Panc1 (cell line): ENCODE measurements at regions not wholly inside any gene's neighbourhood (a gene's known extent, or its start where the extent isn't known, plus 50 kb on each side); places are given as distances from the start of the nearest gene placed in this dataset.

Experiments used
- ATAC-seq: fragments of 200-7000 bp; cut with Tn5 transposase; 2 replicates; pipeline ENCODE4 v1.9.1; 2020; ENCODE audit warnings: mild to moderate bottlenecking, moderate library complexity
- BruUV-seq: library from RNA; stranded (reverse); fragments of 400-500 nt; replicated peaks from 2 replicates; lab custom pipeline; 2021; lab: Mats Ljungman, UMichigan
- CTCF ChIA-PET: fragments of 300-600 bp; sonication (Branson Sonifier 250); formaldehyde crosslinking; loops from one replicate; lab custom pipeline; 2022; ENCODE audit warnings: antibody characterized with exemption; lab: Charles Lee
- POLR2A ChIA-PET: fragments of 300-600 bp; sonication (Branson Sonifier 250); formaldehyde crosslinking; loops from one replicate; lab custom pipeline; 2022; ENCODE audit warnings: antibody characterized with exemption; lab: Charles Lee
- DNase-seq: peaks from one replicate; pipeline ENCODE4 v3.0.0-alpha.2; 2010; ENCODE audit warnings: low read depth, low spot score
- H3K27ac ChIP-seq: 2 replicates; pipeline ENCODE4 v1.5.1; 2011; ENCODE audit warnings: mild to moderate bottlenecking, low read length, inconsistent platforms
- H3K27me3 ChIP-seq: fragments of 200-500 bp; sonication (Bioruptor generic); 2 replicates; pipeline ENCODE4 v1.6.0; 2014; ENCODE audit warnings: low read length, inconsistent platforms; ENCODE audit not compliant: control insufficient read depth, insufficient read depth
- H3K36me3 ChIP-seq: fragments of 200-500 bp; sonication (Bioruptor generic); 2 replicates; pipeline ENCODE4 v1.5.1; 2014; ENCODE audit warnings: inconsistent platforms, mild to moderate bottlenecking, low read length, moderate library complexity; ENCODE audit not compliant: control insufficient read depth, insufficient read depth
- H3K4me1 ChIP-seq: 2 replicates; pipeline ENCODE4 v1.5.1; 2011; ENCODE audit warnings: inconsistent platforms, mild to moderate bottlenecking, low read length, moderate library complexity; ENCODE audit not compliant: control insufficient read depth, insufficient read depth
- H3K4me3 ChIP-seq, 2 experiments: 2 replicates each; pipeline ENCODE4 v1.5.1; 2011 to 2012; ENCODE audit warnings: low read depth in 2 of 2, low read length in 2 of 2, mild to moderate bottlenecking in 2 of 2, inconsistent platforms in 1 of 2, moderate library complexity in 1 of 2
- H3K9me3 ChIP-seq: fragments of 200-500 bp; sonication (Bioruptor generic); 2 replicates; pipeline ENCODE4 v1.5.1; 2014; ENCODE audit warnings: low read depth, mild to moderate bottlenecking, inconsistent platforms, low read length, moderate library complexity; ENCODE audit not compliant: control insufficient read depth, insufficient read depth
- POLR2AphosphoS5 ChIP-seq: IDR thresholded peaks from 2 replicates; pipeline ENCODE4 v1.6.1; 2012; ENCODE audit warnings: mild to moderate bottlenecking, low read depth, low read length, moderate library complexity
- SIN3A ChIP-seq: IDR thresholded peaks from 2 replicates; pipeline ENCODE4 v1.6.1; 2012; ENCODE audit warnings: low read depth, mild to moderate bottlenecking, low read length, moderate library complexity, borderline replicate concordance; ENCODE audit not compliant: insufficient read depth
- TCF7L2 ChIP-seq: IDR thresholded peaks from 2 replicates; pipeline ENCODE4 v1.6.1; 2011; ENCODE audit warnings: mild to moderate bottlenecking, low read depth, low read length, inconsistent platforms
- in situ Hi-C: cut with HindIII; loops from 2 replicates; pipeline ENCODE4 v1.10.0; 2016; ENCODE audit warnings: low sequenced_read_pairs, low pct_unique_long_range_greater_than_20kb
- intact Hi-C: fragments of 100-400 bp; cut with micrococcal nuclease; formaldehyde crosslinking; loops from one replicate; pipeline ENCODE4 v1.10.0; 2022; ENCODE audit not compliant: unreplicated experiment
- TF ChIP-seq, protein P1 (sequence below), 2 experiments: IDR thresholded peaks; 2 replicates each; pipeline ENCODE4 v1.6.1; 2011 to 2012; ENCODE audit warnings: low read depth in 2 of 2, control low read depth in 1 of 2, low read length in 1 of 2, mild to moderate bottlenecking in 1 of 2, moderate library complexity in 1 of 2; ENCODE audit not compliant: insufficient read depth in 1 of 2
- TF ChIP-seq, protein P2 (sequence below): fragments of 450-650 bp; IDR thresholded peaks from 2 replicates; pipeline ENCODE4 v1.5.1; 2017; ENCODE audit warnings: mild to moderate bottlenecking

DNA sequence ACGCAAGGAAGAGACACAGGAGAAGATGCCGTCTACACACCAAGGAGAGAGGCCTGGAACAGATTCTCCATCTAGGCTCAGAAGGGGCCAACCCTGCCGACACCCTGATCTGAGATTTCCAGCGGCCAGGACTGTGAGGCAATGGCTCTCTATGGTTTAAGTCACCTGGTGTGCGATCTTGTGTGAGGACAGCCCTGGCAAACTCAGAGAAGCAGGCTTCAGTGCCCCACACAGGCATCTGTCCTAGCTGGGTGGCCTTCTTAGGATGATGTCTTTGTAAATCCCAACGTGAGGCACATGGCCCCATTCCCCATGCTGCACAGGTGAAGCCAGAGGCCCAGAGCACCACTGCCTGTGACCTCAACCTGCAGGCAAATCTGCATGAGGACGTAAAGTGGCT, 87.6 kb upstream of the FRMD1 start:
- Histone ChIP-seq H3K27me3 (no peaks in the 10 kb centered on the region), H3K27ac (no peak overlapping the region), H3K9me3 (no peaks in the 10 kb centered on the region), H3K4me3 (no peak overlapping the region), H3K4me1 (no peaks in the 10 kb centered on the region), H3K36me3 (no peaks in the 10 kb centered on the region)
- in situ Hi-C loops (no loop called here), intact Hi-C loops (no loop called here)
- CTCF ChIA-PET = no interaction called here
- no TSS peak for BruUV-seq
- DNase-seq = no peak
- TF ChIP-seq POLR2AphosphoS5 (no peak), SIN3A (no peak)
- TF ChIP-seq, protein P1, sequence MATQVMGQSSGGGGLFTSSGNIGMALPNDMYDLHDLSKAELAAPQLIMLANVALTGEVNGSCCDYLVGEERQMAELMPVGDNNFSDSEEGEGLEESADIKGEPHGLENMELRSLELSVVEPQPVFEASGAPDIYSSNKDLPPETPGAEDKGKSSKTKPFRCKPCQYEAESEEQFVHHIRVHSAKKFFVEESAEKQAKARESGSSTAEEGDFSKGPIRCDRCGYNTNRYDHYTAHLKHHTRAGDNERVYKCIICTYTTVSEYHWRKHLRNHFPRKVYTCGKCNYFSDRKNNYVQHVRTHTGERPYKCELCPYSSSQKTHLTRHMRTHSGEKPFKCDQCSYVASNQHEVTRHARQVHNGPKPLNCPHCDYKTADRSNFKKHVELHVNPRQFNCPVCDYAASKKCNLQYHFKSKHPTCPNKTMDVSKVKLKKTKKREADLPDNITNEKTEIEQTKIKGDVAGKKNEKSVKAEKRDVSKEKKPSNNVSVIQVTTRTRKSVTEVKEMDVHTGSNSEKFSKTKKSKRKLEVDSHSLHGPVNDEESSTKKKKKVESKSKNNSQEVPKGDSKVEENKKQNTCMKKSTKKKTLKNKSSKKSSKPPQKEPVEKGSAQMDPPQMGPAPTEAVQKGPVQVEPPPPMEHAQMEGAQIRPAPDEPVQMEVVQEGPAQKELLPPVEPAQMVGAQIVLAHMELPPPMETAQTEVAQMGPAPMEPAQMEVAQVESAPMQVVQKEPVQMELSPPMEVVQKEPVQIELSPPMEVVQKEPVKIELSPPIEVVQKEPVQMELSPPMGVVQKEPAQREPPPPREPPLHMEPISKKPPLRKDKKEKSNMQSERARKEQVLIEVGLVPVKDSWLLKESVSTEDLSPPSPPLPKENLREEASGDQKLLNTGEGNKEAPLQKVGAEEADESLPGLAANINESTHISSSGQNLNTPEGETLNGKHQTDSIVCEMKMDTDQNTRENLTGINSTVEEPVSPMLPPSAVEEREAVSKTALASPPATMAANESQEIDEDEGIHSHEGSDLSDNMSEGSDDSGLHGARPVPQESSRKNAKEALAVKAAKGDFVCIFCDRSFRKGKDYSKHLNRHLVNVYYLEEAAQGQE (IDR thresholded peaks at IDR 0.05; ENCODE audit: insufficient read depth in 1 of 2, low read depth in 2 of 2, low read length in 1 of 2) = no peak
- ATAC-seq = no peak
- POLR2A ChIA-PET = no interaction called here

DNA sequence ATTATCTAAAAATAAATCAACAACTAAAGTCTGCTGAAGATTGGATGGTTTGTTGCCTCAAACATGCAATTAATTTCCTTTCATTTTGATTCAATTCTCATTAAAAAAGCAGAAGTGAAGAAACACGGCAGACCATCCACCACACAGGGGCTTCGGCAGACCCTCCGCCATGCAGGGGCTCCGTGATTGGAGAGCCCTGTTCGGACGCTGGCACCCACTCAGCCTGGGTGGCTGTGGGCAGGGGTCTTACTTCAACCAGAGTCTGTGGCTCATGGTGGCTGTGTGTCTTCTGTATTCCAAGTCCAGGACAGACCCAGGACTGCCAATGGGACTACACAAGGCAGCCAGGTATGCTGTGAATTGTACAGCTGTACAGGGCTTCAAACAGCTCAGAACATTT, 86.9 kb upstream of the FRMD1 start:
- TF ChIP-seq SIN3A = no peak
- no peak for TF ChIP-seq TCF7L2
- ChIA-PET POLR2A (no interaction called here), CTCF (no interaction called here)
- intact Hi-C loops (no loop called here), in situ Hi-C loops (no loop called here)
- H3K36me3 ChIP-seq = no peaks in the 10 kb centered on the region
- H3K9me3 ChIP-seq = no peaks in the 10 kb centered on the region
- no peak for ATAC-seq
- no peak overlapping the region for H3K4me3 ChIP-seq
- no TSS peak for BruUV-seq
- no peaks in the 10 kb centered on the region for H3K4me1 ChIP-seq
- no peak overlapping the region for H3K27ac ChIP-seq
- no peaks in the 10 kb centered on the region for H3K27me3 ChIP-seq
- DNase-seq = no peak

DNA sequence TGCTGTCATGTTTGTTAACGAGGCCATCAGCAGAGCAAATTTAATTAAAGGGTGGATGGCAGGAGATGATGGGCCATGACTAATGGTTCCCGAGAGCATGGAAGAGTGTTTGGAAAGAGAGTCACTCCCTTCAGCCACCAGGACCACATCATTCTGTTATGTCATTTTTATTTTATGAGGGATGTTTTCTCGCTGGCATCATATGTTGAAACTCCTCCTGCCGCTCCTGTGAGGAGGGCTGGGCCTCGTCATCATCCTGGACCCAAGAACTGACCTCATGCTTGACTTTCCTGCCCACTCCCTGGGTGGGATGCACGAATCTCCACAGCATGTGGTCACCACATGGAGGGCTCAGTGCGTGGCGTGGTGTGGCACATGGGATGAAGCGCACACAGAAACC, 86.4 kb upstream of the FRMD1 start:
- BruUV-seq = no TSS peak
- no peak for ATAC-seq
- Histone ChIP-seq H3K9me3 (no peaks in the 10 kb centered on the region), H3K36me3 (no peaks in the 10 kb centered on the region), H3K27ac (no peak overlapping the region), H3K27me3 (no peaks in the 10 kb centered on the region), H3K4me1 (no peaks in the 10 kb centered on the region), H3K4me3 (no peak overlapping the region)
- in situ Hi-C loops (no loop called here), intact Hi-C loops (no loop called here)
- ChIA-PET POLR2A (no interaction called here), CTCF (no interaction called here)
- TF ChIP-seq, protein P2, sequence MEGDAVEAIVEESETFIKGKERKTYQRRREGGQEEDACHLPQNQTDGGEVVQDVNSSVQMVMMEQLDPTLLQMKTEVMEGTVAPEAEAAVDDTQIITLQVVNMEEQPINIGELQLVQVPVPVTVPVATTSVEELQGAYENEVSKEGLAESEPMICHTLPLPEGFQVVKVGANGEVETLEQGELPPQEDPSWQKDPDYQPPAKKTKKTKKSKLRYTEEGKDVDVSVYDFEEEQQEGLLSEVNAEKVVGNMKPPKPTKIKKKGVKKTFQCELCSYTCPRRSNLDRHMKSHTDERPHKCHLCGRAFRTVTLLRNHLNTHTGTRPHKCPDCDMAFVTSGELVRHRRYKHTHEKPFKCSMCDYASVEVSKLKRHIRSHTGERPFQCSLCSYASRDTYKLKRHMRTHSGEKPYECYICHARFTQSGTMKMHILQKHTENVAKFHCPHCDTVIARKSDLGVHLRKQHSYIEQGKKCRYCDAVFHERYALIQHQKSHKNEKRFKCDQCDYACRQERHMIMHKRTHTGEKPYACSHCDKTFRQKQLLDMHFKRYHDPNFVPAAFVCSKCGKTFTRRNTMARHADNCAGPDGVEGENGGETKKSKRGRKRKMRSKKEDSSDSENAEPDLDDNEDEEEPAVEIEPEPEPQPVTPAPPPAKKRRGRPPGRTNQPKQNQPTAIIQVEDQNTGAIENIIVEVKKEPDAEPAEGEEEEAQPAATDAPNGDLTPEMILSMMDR = no peak
- TF ChIP-seq SIN3A (no peak), TCF7L2 (no peak), POLR2AphosphoS5 (no peak)
- TF ChIP-seq, protein P1 (IDR thresholded peaks at IDR 0.05; ENCODE audit: insufficient read depth in 1 of 2, low read depth in 2 of 2, low read length in 1 of 2) = no peak
- no peak for DNase-seq
